Muscle of leg (tissue), 3 donors: ENCODE measurements at regions not wholly inside any gene's neighbourhood (a gene's known extent, or its start where the extent isn't known, plus 50 kb on each side); places are given as distances from the start of the nearest gene placed in this dataset.

Source experiments
- DNase-seq: peaks from one replicate; pipeline ENCODE4 v3.0.0; 2013
- H3K27ac ChIP-seq: one replicate; pipeline ENCODE4 v1.5.1; 2013; ENCODE audit warnings: mild to moderate bottlenecking, low read length, control low read depth
- H3K27me3 ChIP-seq: one replicate; pipeline ENCODE4 v1.6.1; 2013; ENCODE audit warnings: low read length; ENCODE audit not compliant: control insufficient read depth, insufficient read depth
- H3K36me3 ChIP-seq: one replicate; pipeline ENCODE4 v1.6.1; 2013; ENCODE audit warnings: low read length; ENCODE audit not compliant: control insufficient read depth, insufficient read depth
- H3K4me1 ChIP-seq: one replicate; pipeline ENCODE4 v1.6.1; 2013; ENCODE audit warnings: low read length; ENCODE audit not compliant: control insufficient read depth, insufficient read depth
- H3K4me3 ChIP-seq: one replicate; pipeline ENCODE4 v1.5.1; 2013; ENCODE audit warnings: low read length, control low read depth
- H3K9me3 ChIP-seq: replicated peaks from 2 replicates; pipeline ENCODE4 v1.6.1; 2013; ENCODE audit warnings: low read depth, low read length; ENCODE audit not compliant: control insufficient read depth
- WGBS: methylation state at CpG from one replicate; pipeline ENCODE4 v1.1.5; 2013; ENCODE audit warnings: missing lambda C conversion rate; ENCODE audit not compliant: insufficient coverage; 5-methylcytosine and 5-hydroxymethylcytosine counted together

GRCh38 chr18:57202881-57203280, 56.0 kb downstream of the BOD1L2 start:
- Histone ChIP-seq H3K4me3 (no peak overlapping the region), H3K36me3 (no peaks in the 10 kb centered on the region), H3K27ac (no peak overlapping the region), H3K9me3 (no peaks in the 10 kb centered on the region), H3K4me1 (no peaks in the 10 kb centered on the region), H3K27me3 (peaks cover 3% of the 10 kb centered on the region)
- no peak for DNase-seq
- 50% methylated on average over 1 of the region's 3 CpGs for WGBS

GRCh38 chr18:57205641-57206040, 58.8 kb downstream of the BOD1L2 start:
- no peaks in the 10 kb centered on the region for H3K4me1 ChIP-seq
- no peak overlapping the region for H3K27ac ChIP-seq
- no CpG with 5 or more reads among the region's 4 CpGs for WGBS
- no peaks in the 10 kb centered on the region for H3K9me3 ChIP-seq
- H3K36me3 ChIP-seq, result no peaks in the 10 kb centered on the region
- peaks cover 13% of the 10 kb centered on the region for H3K27me3 ChIP-seq
- DNase-seq, result no peak
- no peak overlapping the region for H3K4me3 ChIP-seq

- H3K36me3 ChIP-seq, result no peaks in the 10 kb centered on the region
- no peak overlapping the region for H3K4me3 ChIP-seq
- no peaks in the 10 kb centered on the region for H3K4me1 ChIP-seq
- peaks cover 13% of the 10 kb centered on the region for H3K27me3 ChIP-seq
- DNase-seq, result no peak
- no peak overlapping the region for H3K27ac ChIP-seq
- 0% methylated on average over 1 of the region's 6 CpGs for WGBS
- H3K9me3 ChIP-seq, result no peaks in the 10 kb centered on the region
Measured at GRCh38 chr18:57207124-57207916, 60.4 kb downstream of the BOD1L2 start.

GRCh38 chr18:57208047-57208446, 61.2 kb downstream of the BOD1L2 start:
- no peak for DNase-seq
- no peak overlapping the region for H3K4me3 ChIP-seq
- WGBS, result 76% methylated on average over 7 of the region's 7 CpGs
- H3K4me1 ChIP-seq, result no peaks in the 10 kb centered on the region
- H3K9me3 ChIP-seq, result no peaks in the 10 kb centered on the region
- H3K36me3 ChIP-seq, result no peaks in the 10 kb centered on the region
- H3K27me3 ChIP-seq, result peaks cover 13% of the 10 kb centered on the region
- H3K27ac ChIP-seq, result no peak overlapping the region

GRCh38 chr18:57209713-57210106, 62.8 kb downstream of the BOD1L2 start:
- Histone ChIP-seq H3K27ac (no peak overlapping the region), H3K9me3 (no peaks in the 10 kb centered on the region), H3K4me1 (no peaks in the 10 kb centered on the region), H3K36me3 (no peaks in the 10 kb centered on the region), H3K4me3 (no peak overlapping the region), H3K27me3 (peaks cover 13% of the 10 kb centered on the region)
- WGBS, result no CpG with 5 or more reads among the region's 10 CpGs
- no peak for DNase-seq

GRCh38 chr18:57210107-57210715, 63.3 kb downstream of the BOD1L2 start:
- Histone ChIP-seq H3K36me3 (no peaks in the 10 kb centered on the region), H3K4me1 (no peaks in the 10 kb centered on the region), H3K27ac (no peak overlapping the region), H3K9me3 (no peaks in the 10 kb centered on the region), H3K27me3 (peaks cover 12% of the 10 kb centered on the region), H3K4me3 (no peak overlapping the region)
- DNase-seq, result peak; percentile 17
- 3% methylated on average over 5 of the region's 11 CpGs for WGBS

GRCh38 chr18:57210716-57211411, 64.0 kb downstream of the BOD1L2 start:
- Histone ChIP-seq H3K27me3 (peaks cover 10% of the 10 kb centered on the region), H3K9me3 (no peaks in the 10 kb centered on the region), H3K4me1 (no peaks in the 10 kb centered on the region), H3K4me3 (no peak overlapping the region), H3K36me3 (no peaks in the 10 kb centered on the region), H3K27ac (no peak overlapping the region)
- WGBS, result no CpG with 5 or more reads among the region's 1 CpG
- no peak for DNase-seq

GRCh38 chr18:57211412-57211750, 64.5 kb downstream of the BOD1L2 start:
- DNase-seq, result no peak
- no peaks in the 10 kb centered on the region for H3K4me1 ChIP-seq
- no peaks in the 10 kb centered on the region for H3K36me3 ChIP-seq
- H3K9me3 ChIP-seq, result no peaks in the 10 kb centered on the region
- peaks cover 10% of the 10 kb centered on the region for H3K27me3 ChIP-seq
- 69% methylated on average over 3 of the region's 3 CpGs for WGBS
- H3K27ac ChIP-seq, result no peak overlapping the region
- no peak overlapping the region for H3K4me3 ChIP-seq

- no peaks in the 10 kb centered on the region for H3K9me3 ChIP-seq
- DNase-seq, result no peak
- no peak overlapping the region for H3K27ac ChIP-seq
- no peaks in the 10 kb centered on the region for H3K36me3 ChIP-seq
- H3K4me1 ChIP-seq, result no peaks in the 10 kb centered on the region
- no peak overlapping the region for H3K4me3 ChIP-seq
- WGBS, result 50% methylated on average over 1 of the region's 1 CpG
- peaks cover 10% of the 10 kb centered on the region for H3K27me3 ChIP-seq
Measured at GRCh38 chr18:57211776-57212175, 64.9 kb downstream of the BOD1L2 start.

GRCh38 chr18:57212678-57213077, 65.8 kb downstream of the BOD1L2 start:
- no peak for DNase-seq
- Histone ChIP-seq H3K27me3 (peaks cover 10% of the 10 kb centered on the region), H3K4me3 (no peak overlapping the region), H3K36me3 (no peaks in the 10 kb centered on the region), H3K27ac (no peak overlapping the region), H3K4me1 (no peaks in the 10 kb centered on the region), H3K9me3 (no peaks in the 10 kb centered on the region)
- no CpG with 5 or more reads among the region's 7 CpGs for WGBS
